ENCODE measurements at regions not wholly inside any gene's neighbourhood (a gene's known extent, or its start where the extent isn't known, plus 50 kb on each side); places are given as distances from the start of the nearest gene placed in this dataset.
"Not testable (repeated sequence)": the region's sequence is repeated elsewhere in the genome, so short reads cannot be mapped to it uniquely, and the experiment has no call there.

DNA sequence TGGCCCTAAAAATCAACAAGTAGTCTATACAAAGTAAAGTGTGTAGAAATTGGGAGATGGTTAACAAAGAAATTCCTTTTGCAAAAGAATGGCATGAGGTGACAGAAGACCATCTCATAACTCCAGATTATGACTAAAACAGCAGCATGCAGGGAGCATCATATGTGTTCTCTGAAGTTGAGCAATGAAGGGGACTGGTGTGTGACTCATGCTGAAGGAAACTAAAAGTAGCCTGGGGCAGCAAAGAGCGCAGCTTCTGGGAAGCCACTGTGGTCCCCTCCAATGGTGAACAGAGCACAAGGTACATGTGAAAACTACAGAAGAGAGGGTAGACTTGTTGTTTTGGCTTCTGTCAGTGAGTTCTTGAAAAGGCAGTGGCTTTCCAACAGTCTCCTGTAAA, 133.4 kb downstream of the MACC1 start:
- Histone ChIP-seq H3K4me3 (ENCODE audit: low read length in 2 of 2) (no peak overlapping the region), H3K27me3 (ENCODE audit: control insufficient read depth in 1 of 2, insufficient read depth in 2 of 2, low read length in 2 of 2) (no peaks in the 10 kb centered on the region), H3K27ac (ENCODE audit: low read length) (no peak overlapping the region), H3K9ac (ENCODE audit: low read length in 2 of 2) (no peak overlapping the region), H3K4me1 (ENCODE audit: control insufficient read depth, insufficient read depth, low read length) (no peaks in the 10 kb centered on the region), H3K36me3 (ENCODE audit: control insufficient read depth in 2 of 2, insufficient read depth in 2 of 2, low read length in 2 of 2) (no peaks in the 10 kb centered on the region), H3K9me3 (ENCODE audit: control insufficient read depth in 2 of 2, low read length in 2 of 2) (no peaks in the 10 kb centered on the region)

- H3K4me3 ChIP-seq (ENCODE audit: low read length in 2 of 2), result no peak overlapping the region
- no peaks in the 10 kb centered on the region for H3K36me3 ChIP-seq (ENCODE audit: control insufficient read depth in 2 of 2, insufficient read depth in 2 of 2, low read length in 2 of 2)
- no peaks in the 10 kb centered on the region for H3K27me3 ChIP-seq (ENCODE audit: control insufficient read depth in 1 of 2, insufficient read depth in 2 of 2, low read length in 2 of 2)
- H3K27ac ChIP-seq (ENCODE audit: low read length), result no peak overlapping the region
- H3K9me3 ChIP-seq (ENCODE audit: control insufficient read depth in 2 of 2, low read length in 2 of 2), result no peaks in the 10 kb centered on the region
- H3K4me1 ChIP-seq (ENCODE audit: control insufficient read depth, insufficient read depth, low read length), result peaks cover 8% of the 10 kb centered on the region
- H3K9ac ChIP-seq (ENCODE audit: low read length in 2 of 2), result no peak overlapping the region
Measured at GRCh38 chr7:20079080-20079479, 138.1 kb downstream of the MACC1 start.

DNA sequence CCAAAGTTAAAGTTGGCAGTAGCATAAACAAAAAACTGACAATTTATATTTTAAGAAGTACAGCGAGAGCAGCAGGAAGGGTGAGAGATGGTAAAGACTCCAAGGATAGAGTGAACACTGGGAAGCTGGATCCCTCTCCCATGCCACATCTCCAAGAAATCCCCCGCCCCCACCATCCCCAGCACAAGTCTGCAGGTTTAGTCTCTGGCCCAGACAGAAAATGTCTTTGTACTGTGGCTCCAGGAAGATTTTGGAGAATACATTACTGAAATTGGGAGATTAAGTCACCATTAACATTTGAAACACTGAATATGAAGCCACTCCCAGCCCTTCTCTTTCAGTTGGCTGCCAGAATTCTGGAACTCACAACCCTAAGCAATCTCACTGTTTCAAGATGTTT, 140.3 kb downstream of the MACC1 start:
- Histone ChIP-seq H3K27me3 (ENCODE audit: control insufficient read depth in 1 of 2, insufficient read depth in 2 of 2, low read length in 2 of 2) (no peaks in the 10 kb centered on the region), H3K4me3 (ENCODE audit: low read length in 2 of 2) (no peak overlapping the region)

DNA sequence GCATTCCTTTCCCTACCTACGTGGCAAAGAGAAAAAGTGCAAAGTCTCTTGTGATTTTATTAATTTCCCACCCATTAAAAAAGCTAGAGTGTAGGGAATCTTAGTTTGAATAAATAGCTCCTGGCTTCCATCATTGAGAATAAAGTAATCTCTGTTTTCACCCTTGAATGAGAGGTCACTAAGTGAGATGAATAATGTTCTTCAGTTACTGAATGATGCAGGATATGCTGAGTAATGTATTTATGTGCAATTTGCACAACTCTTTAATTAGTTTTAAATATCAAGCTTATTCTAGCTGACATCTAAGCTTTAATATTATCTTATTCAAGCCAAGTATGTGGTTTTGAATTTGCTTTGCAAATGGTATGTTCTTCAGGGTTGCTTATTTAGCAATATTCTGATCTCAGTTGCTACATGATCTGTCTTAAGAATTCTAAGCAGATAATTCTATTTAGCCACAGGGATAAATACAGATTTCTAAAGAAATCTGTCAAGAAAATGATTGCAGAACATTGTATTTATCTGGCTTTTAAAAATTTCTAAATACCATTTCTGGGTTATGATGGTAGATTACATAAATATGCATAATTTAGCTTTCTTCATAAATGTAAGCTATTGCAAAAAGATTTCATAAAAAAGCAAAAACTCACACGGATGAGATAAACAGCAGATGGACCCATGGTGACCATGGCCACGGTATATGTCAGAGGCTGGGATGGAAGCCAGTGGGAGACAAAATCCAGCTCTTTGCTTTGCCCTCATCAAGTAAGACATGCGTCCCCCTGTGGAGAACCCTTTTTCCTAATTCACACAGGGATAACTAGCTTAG, 141.0 kb downstream of the MACC1 start:
- Histone ChIP-seq H3K9me3 (ENCODE audit: control insufficient read depth in 2 of 2, low read length in 2 of 2) (no peaks in the 10 kb centered on the region), H3K27ac (ENCODE audit: low read length) (no peak overlapping the region)

More for the DNA sequence above, 140.3 kb downstream of the MACC1 start:
- Histone ChIP-seq H3K4me1 (ENCODE audit: control insufficient read depth, insufficient read depth, low read length) (peaks cover 8% of the 10 kb centered on the region), H3K27ac (ENCODE audit: low read length) (no peak overlapping the region), H3K9me3 (ENCODE audit: control insufficient read depth in 2 of 2, low read length in 2 of 2) (no peaks in the 10 kb centered on the region), H3K9ac (ENCODE audit: low read length in 2 of 2) (no peak overlapping the region), H3K36me3 (ENCODE audit: control insufficient read depth in 2 of 2, insufficient read depth in 2 of 2, low read length in 2 of 2) (no peaks in the 10 kb centered on the region)

GRCh38 chr7:20075440-20075839, 141.7 kb downstream of the MACC1 start:
- no peaks in the 10 kb centered on the region for H3K9me3 ChIP-seq (ENCODE audit: control insufficient read depth in 2 of 2, low read length in 2 of 2)
- peaks cover 8% of the 10 kb centered on the region for H3K4me1 ChIP-seq (ENCODE audit: control insufficient read depth, insufficient read depth, low read length)
- no peak overlapping the region for H3K9ac ChIP-seq (ENCODE audit: low read length in 2 of 2)
- no peak overlapping the region for H3K27ac ChIP-seq (ENCODE audit: low read length)
- H3K4me3 ChIP-seq (ENCODE audit: low read length in 2 of 2), result no peak overlapping the region
- no peaks in the 10 kb centered on the region for H3K36me3 ChIP-seq (ENCODE audit: control insufficient read depth in 2 of 2, insufficient read depth in 2 of 2, low read length in 2 of 2)
- no peaks in the 10 kb centered on the region for H3K27me3 ChIP-seq (ENCODE audit: control insufficient read depth in 1 of 2, insufficient read depth in 2 of 2, low read length in 2 of 2)

More for the DNA sequence above, 141.0 kb downstream of the MACC1 start:
- no peaks in the 10 kb centered on the region for H3K36me3 ChIP-seq (ENCODE audit: control insufficient read depth in 2 of 2, insufficient read depth in 2 of 2, low read length in 2 of 2)
- H3K9ac ChIP-seq (ENCODE audit: low read length in 2 of 2), result no peak overlapping the region
- peaks cover 8% of the 10 kb centered on the region for H3K4me1 ChIP-seq (ENCODE audit: control insufficient read depth, insufficient read depth, low read length)
- H3K4me3 ChIP-seq (ENCODE audit: low read length in 2 of 2), result no peak overlapping the region
- H3K27me3 ChIP-seq (ENCODE audit: control insufficient read depth in 1 of 2, insufficient read depth in 2 of 2, low read length in 2 of 2), result no peaks in the 10 kb centered on the region

- not testable (repeated sequence) for H3K9me3 ChIP-seq (ENCODE audit: control insufficient read depth in 2 of 2, low read length in 2 of 2); H3K27ac ChIP-seq (ENCODE audit: low read length); H3K4me1 ChIP-seq (ENCODE audit: control insufficient read depth, insufficient read depth, low read length); H3K9ac ChIP-seq (ENCODE audit: low read length in 2 of 2); H3K36me3 ChIP-seq (ENCODE audit: control insufficient read depth in 2 of 2, insufficient read depth in 2 of 2, low read length in 2 of 2); H3K27me3 ChIP-seq (ENCODE audit: control insufficient read depth in 1 of 2, insufficient read depth in 2 of 2, low read length in 2 of 2); H3K4me3 ChIP-seq (ENCODE audit: low read length in 2 of 2)
Measured at GRCh38 chr7:20068004-20068403, 149.2 kb downstream of the MACC1 start.

DNA sequence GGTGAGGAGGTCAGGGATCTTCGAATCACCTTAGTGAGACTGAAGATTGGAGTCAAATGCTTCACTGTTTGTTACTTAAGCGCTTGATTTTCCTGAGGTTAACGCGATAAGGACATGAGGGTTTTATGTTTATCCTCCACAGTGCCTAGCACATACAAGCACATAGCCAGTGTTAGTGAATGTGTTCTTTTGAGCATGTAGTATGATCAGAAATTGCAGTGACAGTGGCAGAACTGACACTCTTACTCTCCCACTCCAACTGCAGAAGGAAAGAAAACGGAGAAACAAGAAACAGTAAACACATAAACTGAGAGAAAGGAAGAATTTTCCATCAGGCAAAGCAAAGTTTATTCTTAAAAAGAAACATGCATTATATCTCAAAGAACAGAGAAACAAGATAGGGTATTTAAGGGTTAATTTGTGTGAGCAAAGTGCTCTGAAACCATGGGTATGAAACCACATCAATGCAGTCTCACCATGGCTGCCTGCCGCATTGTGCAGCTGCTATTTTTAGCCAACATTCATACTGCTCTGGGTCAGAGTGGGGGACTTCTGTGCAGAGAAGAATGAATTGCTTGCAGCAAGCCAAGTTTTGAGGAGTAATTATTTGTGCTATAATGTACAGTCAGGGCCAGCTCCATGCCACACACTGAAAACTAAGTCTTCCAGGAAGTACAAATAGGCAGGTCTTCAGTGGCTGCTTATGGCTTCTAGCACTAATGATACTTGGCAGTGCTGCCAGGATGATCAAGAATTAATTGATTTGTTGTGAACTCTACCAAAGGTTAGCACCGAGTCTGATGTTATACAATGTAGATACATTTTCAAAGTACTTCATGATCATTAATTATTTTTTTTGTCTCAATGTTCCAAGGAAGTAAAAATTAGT, 152.0 kb downstream of the MACC1 start:
- Histone ChIP-seq H3K27me3 (ENCODE audit: control insufficient read depth in 1 of 2, insufficient read depth in 2 of 2, low read length in 2 of 2) (no peaks in the 10 kb centered on the region), H3K4me3 (ENCODE audit: low read length in 2 of 2) (peak overlapping the region in 1 of 2 donors; percentile 10), H3K4me1 (ENCODE audit: control insufficient read depth, insufficient read depth, low read length) (no peaks in the 10 kb centered on the region), H3K36me3 (ENCODE audit: control insufficient read depth in 2 of 2, insufficient read depth in 2 of 2, low read length in 2 of 2) (no peaks in the 10 kb centered on the region), H3K9me3 (ENCODE audit: control insufficient read depth in 2 of 2, low read length in 2 of 2) (peaks cover 0 to 6% of the 10 kb centered on the region in 2 donors), H3K9ac (ENCODE audit: low read length in 2 of 2) (no peak overlapping the region), H3K27ac (ENCODE audit: low read length) (no peak overlapping the region)

DNA sequence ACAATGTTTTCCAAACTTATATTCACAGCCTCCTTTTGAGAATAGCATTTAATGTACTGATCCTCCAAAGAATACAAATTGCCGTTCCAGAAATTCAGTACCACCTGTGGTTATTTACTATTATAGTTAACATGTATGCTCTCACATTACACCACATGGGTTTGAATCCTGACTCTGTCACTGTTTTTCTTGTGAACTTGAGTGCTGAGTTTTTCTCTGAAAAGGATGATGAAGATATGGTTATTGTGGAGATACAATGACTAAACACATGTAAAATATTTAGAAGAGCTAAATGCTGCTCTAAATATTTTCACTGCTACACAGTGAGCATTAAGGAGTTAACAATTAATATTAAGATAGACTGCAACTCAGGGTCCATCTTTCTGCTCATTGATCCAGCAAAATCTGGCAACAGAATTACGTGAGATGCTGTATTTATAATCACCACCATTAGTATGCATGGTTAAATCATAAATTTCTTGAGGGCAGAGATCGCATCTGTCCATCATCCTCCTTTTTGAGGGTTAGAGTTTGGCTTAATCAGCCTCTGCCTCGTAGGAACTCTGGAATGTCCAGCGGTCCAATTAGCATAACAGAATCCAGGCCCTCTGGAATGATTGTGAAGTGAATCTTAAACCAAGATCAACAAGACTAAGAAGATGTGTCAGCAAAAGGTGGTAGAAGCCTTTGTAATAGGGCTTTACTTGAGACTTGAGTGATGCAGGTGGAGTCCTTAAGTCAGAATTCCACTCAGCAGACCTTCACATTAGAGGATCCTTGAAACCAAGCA, 152.8 kb downstream of the MACC1 start:
- no peak overlapping the region for H3K27ac ChIP-seq (ENCODE audit: low read length)
- no peak overlapping the region for H3K4me3 ChIP-seq (ENCODE audit: low read length in 2 of 2)

DNA sequence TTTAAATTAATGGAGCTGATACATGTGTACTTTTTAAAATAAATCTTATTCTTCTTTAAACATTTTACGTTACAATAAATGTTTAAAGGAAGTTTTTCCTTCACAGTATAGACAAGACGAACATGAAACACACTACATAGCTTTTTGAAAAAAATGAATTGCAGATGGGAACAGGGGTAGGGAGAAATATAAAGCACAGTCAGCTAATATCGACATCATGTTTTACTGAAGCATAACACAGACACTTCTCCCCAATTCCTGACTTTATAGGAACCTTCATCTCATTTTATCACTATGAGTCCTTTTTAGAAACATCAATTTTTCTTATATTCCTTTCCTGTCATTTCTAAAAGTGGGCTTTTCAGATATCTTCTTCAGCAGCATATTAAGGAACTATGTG, 153.5 kb downstream of the MACC1 start:
- peaks cover 0 to 6% of the 10 kb centered on the region in 2 donors for H3K9me3 ChIP-seq (ENCODE audit: control insufficient read depth in 2 of 2, low read length in 2 of 2)
- H3K4me3 ChIP-seq (ENCODE audit: low read length in 2 of 2), result no peak overlapping the region
- H3K27me3 ChIP-seq (ENCODE audit: control insufficient read depth in 1 of 2, insufficient read depth in 2 of 2, low read length in 2 of 2), result no peaks in the 10 kb centered on the region
- H3K36me3 ChIP-seq (ENCODE audit: control insufficient read depth in 2 of 2, insufficient read depth in 2 of 2, low read length in 2 of 2), result no peaks in the 10 kb centered on the region
- no peaks in the 10 kb centered on the region for H3K4me1 ChIP-seq (ENCODE audit: control insufficient read depth, insufficient read depth, low read length)
- no peak overlapping the region for H3K9ac ChIP-seq (ENCODE audit: low read length in 2 of 2)
- H3K27ac ChIP-seq (ENCODE audit: low read length), result no peak overlapping the region

More for the DNA sequence above, 152.8 kb downstream of the MACC1 start:
- Histone ChIP-seq H3K9me3 (ENCODE audit: control insufficient read depth in 2 of 2, low read length in 2 of 2) (peaks cover 0 to 6% of the 10 kb centered on the region in 2 donors), H3K9ac (ENCODE audit: low read length in 2 of 2) (no peak overlapping the region), H3K4me1 (ENCODE audit: control insufficient read depth, insufficient read depth, low read length) (no peaks in the 10 kb centered on the region), H3K36me3 (ENCODE audit: control insufficient read depth in 2 of 2, insufficient read depth in 2 of 2, low read length in 2 of 2) (no peaks in the 10 kb centered on the region), H3K27me3 (ENCODE audit: control insufficient read depth in 1 of 2, insufficient read depth in 2 of 2, low read length in 2 of 2) (no peaks in the 10 kb centered on the region)

- no peak overlapping the region for H3K27ac ChIP-seq (ENCODE audit: low read length)
- no peak overlapping the region for H3K9ac ChIP-seq (ENCODE audit: low read length in 2 of 2)
- H3K4me1 ChIP-seq (ENCODE audit: control insufficient read depth, insufficient read depth, low read length), result no peaks in the 10 kb centered on the region
- no peaks in the 10 kb centered on the region for H3K36me3 ChIP-seq (ENCODE audit: control insufficient read depth in 2 of 2, insufficient read depth in 2 of 2, low read length in 2 of 2)
- no peak overlapping the region for H3K4me3 ChIP-seq (ENCODE audit: low read length in 2 of 2)
- no peaks in the 10 kb centered on the region for H3K27me3 ChIP-seq (ENCODE audit: control insufficient read depth in 1 of 2, insufficient read depth in 2 of 2, low read length in 2 of 2)
- H3K9me3 ChIP-seq (ENCODE audit: control insufficient read depth in 2 of 2, low read length in 2 of 2), result peaks cover 0 to 2% of the 10 kb centered on the region in 2 donors
Measured at GRCh38 chr7:20062932-20063331, 154.3 kb downstream of the MACC1 start.
